GM23248 (cell line): ENCODE measurements at regions not wholly inside any gene's neighbourhood (a gene's known extent, or its start where the extent isn't known, plus 50 kb on each side); places are given as distances from the start of the nearest gene placed in this dataset.
A peak's percentile ranks its signal among the peaks of the same experiment; 100 is the strongest.

Experiments
- DNase-seq: peaks from one replicate; pipeline ENCODE4 v3.0.0-alpha.2; 2015
- H2AFZ ChIP-seq: fragments of 200-600 bp; sonication (generic); 2 replicates; pipeline ENCODE4 v1.6.1; 2016; ENCODE audit warnings: antibody characterized with exemption
- H3F3A ChIP-seq: fragments of 200-600 bp; sonication (generic); 2 replicates; pipeline ENCODE4 v1.6.1; 2016; ENCODE audit warnings: mild to moderate bottlenecking, antibody characterized with exemption, mixed run types; ENCODE audit not compliant: insufficient read depth
- H3K27ac ChIP-seq: fragments of 200-600 bp; sonication (generic); 2 replicates; pipeline ENCODE4 v1.5.1; 2016; ENCODE audit warnings: mild to moderate bottlenecking
- H3K27me3 ChIP-seq: fragments of 200-600 bp; sonication (generic); replicated peaks from 2 replicates; pipeline ENCODE4 v1.6.1; 2016; ENCODE audit warnings: mild to moderate bottlenecking; ENCODE audit not compliant: insufficient read depth
- H3K36me3 ChIP-seq: fragments of 200-600 bp; sonication (generic); 2 replicates; pipeline ENCODE4 v1.6.1; 2016; ENCODE audit warnings: low read depth, mild to moderate bottlenecking
- H3K4me1 ChIP-seq: fragments of 200-600 bp; sonication (generic); 2 replicates; pipeline ENCODE4 v1.6.1; 2016; ENCODE audit warnings: mild to moderate bottlenecking; ENCODE audit not compliant: insufficient read depth
- H3K4me2 ChIP-seq: fragments of 200-600 bp; sonication (generic); one replicate; pipeline ENCODE4 v1.6.1; 2016; ENCODE audit warnings: mild to moderate bottlenecking; ENCODE audit not compliant: unreplicated experiment
- H3K4me3 ChIP-seq: fragments of 200-600 bp; sonication (generic); 2 replicates; pipeline ENCODE4 v1.5.1; 2016; ENCODE audit warnings: mild to moderate bottlenecking
- H3K79me2 ChIP-seq: fragments of 200-600 bp; sonication (generic); 2 replicates; pipeline ENCODE4 v1.6.1; 2016; ENCODE audit warnings: mild to moderate bottlenecking; ENCODE audit not compliant: insufficient read depth
- H3K9ac ChIP-seq: fragments of 200-600 bp; sonication (generic); 2 replicates; pipeline ENCODE4 v1.6.1; 2016; ENCODE audit warnings: mild to moderate bottlenecking
- H3K9me2 ChIP-seq: fragments of 200-600 bp; sonication (generic); 2 replicates; pipeline ENCODE4 v1.6.1; 2016; ENCODE audit warnings: mixed run types, mild to moderate bottlenecking, moderate library complexity; ENCODE audit not compliant: insufficient read depth
- H3K9me3 ChIP-seq: fragments of 200-600 bp; sonication (generic); one replicate; pipeline ENCODE4 v1.6.1; 2017; ENCODE audit warnings: low read depth
- H4K20me1 ChIP-seq: fragments of 200-600 bp; sonication (generic); 2 replicates; pipeline ENCODE4 v1.6.0; 2016; ENCODE audit not compliant: insufficient read depth
- EZH2 ChIP-seq: fragments of 200-600 bp; sonication (generic); IDR thresholded peaks from 2 replicates; pipeline ENCODE4 v1.6.1; 2018; ENCODE audit warnings: antibody characterized with exemption, mild to moderate bottlenecking; ENCODE audit not compliant: insufficient read depth, poor library complexity, severe bottlenecking
- EZH2phosphoT487 ChIP-seq: fragments of 200-600 bp; sonication (generic); IDR thresholded peaks from 2 replicates; pipeline ENCODE4 v1.6.1; 2018; ENCODE audit warnings: antibody characterized with exemption, moderate library complexity, mild to moderate bottlenecking, low read depth; ENCODE audit not compliant: insufficient read depth
- WGBS, 2 experiments: methylation state at CpG; one replicate each; pipeline ENCODE4 v1.1.6; 2015 to 2017; ENCODE audit warnings: low lambda C conversion rate in 2 of 2, low coverage in 1 of 2; ENCODE audit errors: missing lambda C conversion rate in 2 of 2; 5-methylcytosine and 5-hydroxymethylcytosine counted together
- in situ Hi-C: fragments of 300-500 bp; cut with MboI; formaldehyde crosslinking; loops from 2 replicates; pipeline ENCODE4 v1.15.0; 2020

DNA sequence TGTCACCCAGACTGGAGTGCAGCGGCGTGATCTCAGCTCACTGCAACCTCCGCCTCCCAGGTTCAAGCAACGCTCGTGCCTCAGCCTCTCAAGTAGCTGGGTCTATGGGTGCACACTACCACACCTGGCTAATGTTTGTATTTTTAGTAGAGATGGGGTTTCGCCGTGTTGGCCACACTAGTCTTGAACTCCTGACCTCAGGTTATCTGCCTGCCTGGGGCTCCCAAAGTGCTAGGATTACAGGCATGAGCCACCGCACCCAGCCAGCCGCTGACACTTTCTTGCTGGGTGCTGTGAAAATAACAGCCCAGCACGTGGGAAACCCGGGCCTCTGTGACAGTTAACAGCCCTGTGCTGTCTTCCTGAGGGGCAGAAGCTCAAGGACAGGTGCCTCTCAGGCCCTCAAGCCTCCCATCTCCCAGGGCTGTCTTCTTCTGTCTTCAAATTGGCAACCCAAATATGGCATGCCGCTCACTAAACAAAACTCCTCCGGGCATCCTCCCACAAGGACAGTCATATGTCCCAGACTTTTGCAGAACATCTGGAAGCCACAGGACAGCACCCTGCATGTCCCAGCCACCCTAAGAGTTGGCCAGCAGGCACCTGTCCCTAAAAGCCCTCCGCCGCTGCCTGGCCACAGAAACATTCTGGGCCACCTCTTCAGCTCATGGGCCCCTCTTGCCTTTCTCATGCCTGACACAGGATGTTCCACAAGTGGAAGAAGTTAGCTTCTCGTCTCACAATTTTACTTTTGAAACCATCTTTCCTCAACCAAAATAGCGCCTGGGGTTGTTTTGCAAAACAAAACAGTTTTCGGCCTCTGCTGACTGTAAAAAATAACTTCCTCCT, 233.6 kb downstream of the SYK start:
- Histone ChIP-seq H3K27me3 (no peaks in the 10 kb centered on the region), H3K9me2 (no peaks in the 10 kb centered on the region), H3K4me2 (no peak overlapping the region), H3K4me1 (peaks cover 12% of the 10 kb centered on the region), H3F3A (peaks cover 14% of the 10 kb centered on the region; the same call in 1 of the 2 replicates), H4K20me1 (no peaks in the 10 kb centered on the region), H3K4me3 (no peak overlapping the region), H3K27ac (no peak overlapping the region), H3K79me2 (no peaks in the 10 kb centered on the region), H3K36me3 (no peaks in the 10 kb centered on the region), H3K9ac (no peak overlapping the region), H3K9me3 (no peaks in the 10 kb centered on the region), H2AFZ (no peak overlapping the region)
- 86 to 87% methylated on average over 18 of the region's 18 CpGs for WGBS, 2 experiments
- peak; percentile 9 for DNase-seq
- TF ChIP-seq EZH2 (no peak), EZH2phosphoT487 (no peak)
- in situ Hi-C loops, result no loop called here

DNA sequence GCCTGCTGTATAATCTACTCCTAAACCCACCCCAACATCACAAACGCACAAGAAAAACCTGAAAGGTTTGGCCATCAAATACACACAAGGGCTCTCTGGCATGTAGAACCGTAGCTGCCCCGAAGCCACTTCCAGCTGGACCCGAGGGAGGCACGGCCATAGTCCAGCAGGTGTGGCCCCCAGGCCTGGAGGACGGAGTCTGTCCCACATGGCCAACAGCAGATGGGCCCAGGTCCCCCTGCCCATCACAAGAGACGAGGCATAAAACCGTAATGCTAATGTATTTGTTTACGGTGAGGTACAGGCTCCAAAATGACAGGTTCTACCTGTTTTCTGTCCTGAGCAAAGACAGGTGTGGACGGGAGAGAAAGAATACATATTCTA, 234.2 kb downstream of the SYK start:
- H3K27ac ChIP-seq, result no peak overlapping the region
- H3K9me3 ChIP-seq, result no peaks in the 10 kb centered on the region
- H4K20me1 ChIP-seq, result no peaks in the 10 kb centered on the region
- H3F3A ChIP-seq, result peaks cover 14% of the 10 kb centered on the region; the same call in 1 of the 2 replicates
- H2AFZ ChIP-seq, result no peak overlapping the region
- no peaks in the 10 kb centered on the region for H3K79me2 ChIP-seq
- DNase-seq, result no peak
- no peak overlapping the region for H3K4me2 ChIP-seq
- H3K27me3 ChIP-seq, result no peaks in the 10 kb centered on the region
- H3K9me2 ChIP-seq, result no peaks in the 10 kb centered on the region
- no peak overlapping the region for H3K9ac ChIP-seq
- TF ChIP-seq EZH2phosphoT487 (no peak), EZH2 (no peak)
- no peaks in the 10 kb centered on the region for H3K36me3 ChIP-seq
- no peak overlapping the region for H3K4me3 ChIP-seq
- H3K4me1 ChIP-seq, result peaks cover 12% of the 10 kb centered on the region
- in situ Hi-C loops, result no loop called here
- WGBS, 2 experiments, result 96% methylated on average over 10 of the region's 10 CpGs

DNA sequence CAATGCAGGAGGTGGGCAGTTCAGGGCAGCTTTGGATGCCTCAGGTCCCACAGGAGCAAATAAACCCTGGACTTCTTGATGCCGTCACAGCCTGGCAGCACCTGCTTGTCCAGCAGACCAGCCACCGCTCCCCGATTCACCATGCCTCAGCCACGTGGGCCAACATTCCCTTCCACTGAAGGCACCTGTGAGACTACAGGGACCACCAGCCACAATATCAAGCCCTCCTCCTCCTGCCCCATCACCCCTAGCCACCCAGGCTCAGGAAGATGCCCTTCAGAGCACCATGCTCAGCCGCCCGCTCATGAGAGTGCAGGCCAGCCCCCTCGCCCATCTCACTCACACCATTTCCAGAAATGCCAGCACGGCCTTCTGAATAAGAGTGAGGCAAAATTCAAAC, 234.7 kb downstream of the SYK start:
- H3K36me3 ChIP-seq, result no peaks in the 10 kb centered on the region
- no peak for TF ChIP-seq EZH2
- TF ChIP-seq EZH2phosphoT487, result no peak
- in situ Hi-C loops, result no loop called here
- no peaks in the 10 kb centered on the region for H3K79me2 ChIP-seq
- peaks cover 12% of the 10 kb centered on the region for H3K4me1 ChIP-seq
- H3K4me3 ChIP-seq, result no peak overlapping the region
- no peaks in the 10 kb centered on the region for H3K9me3 ChIP-seq
- WGBS, 2 experiments, result 87 to 90% methylated on average over 8 of the region's 8 CpGs
- H4K20me1 ChIP-seq, result no peaks in the 10 kb centered on the region
- DNase-seq, result no peak
- no peak overlapping the region; the same call in 1 of the 2 replicates for H2AFZ ChIP-seq
- H3K9me2 ChIP-seq, result no peaks in the 10 kb centered on the region
- no peak overlapping the region for H3K27ac ChIP-seq
- H3K4me2 ChIP-seq, result no peak overlapping the region
- no peaks in the 10 kb centered on the region for H3K27me3 ChIP-seq
- H3K9ac ChIP-seq, result no peak overlapping the region
- H3F3A ChIP-seq, result peaks cover 14% of the 10 kb centered on the region; the same call in 1 of the 2 replicates

GRCh38 chr9:91036826-91037510, 235.3 kb downstream of the SYK start:
- no peaks in the 10 kb centered on the region for H3K79me2 ChIP-seq
- in situ Hi-C loops, result no loop called here
- peak overlapping the region; percentile 79 for H3K27ac ChIP-seq
- H3K9me2 ChIP-seq, result no peaks in the 10 kb centered on the region
- peak overlapping the region; percentile 68; the same call in 1 of the 2 replicates for H3K9ac ChIP-seq
- H3F3A ChIP-seq, result peaks cover 14% of the 10 kb centered on the region; the same call in 1 of the 2 replicates
- no peaks in the 10 kb centered on the region for H3K9me3 ChIP-seq
- DNase-seq, result peak; percentile 90
- H2AFZ ChIP-seq, result peak overlapping the region; percentile 83
- H3K27me3 ChIP-seq, result no peaks in the 10 kb centered on the region
- 46 to 47% methylated on average over 32 of the region's 32 CpGs for WGBS, 2 experiments
- no peaks in the 10 kb centered on the region for H4K20me1 ChIP-seq
- no peak overlapping the region for H3K4me3 ChIP-seq
- no peak overlapping the region for H3K4me2 ChIP-seq
- H3K4me1 ChIP-seq, result peaks cover 12% of the 10 kb centered on the region
- no peaks in the 10 kb centered on the region for H3K36me3 ChIP-seq
- TF ChIP-seq EZH2phosphoT487, result no peak
- no peak for TF ChIP-seq EZH2
